H1 (cell line): ENCODE measurements at regions not wholly inside any gene's neighbourhood (a gene's known extent, or its start where the extent isn't known, plus 50 kb on each side); places are given as distances from the start of the nearest gene placed in this dataset.

ENCODE experiments used
- CTCF ChIA-PET: fragments of 300-600 bp; sonication (Branson Sonifier 250); formaldehyde crosslinking; loops from one replicate; lab custom pipeline; 2021; ENCODE audit not compliant: partially characterized antibody; lab: Charles Lee
- POLR2A ChIA-PET: fragments of 300-600 bp; sonication (Branson Sonifier 250); formaldehyde crosslinking; loops from one replicate; lab custom pipeline; 2021; ENCODE audit warnings: inconsistent platforms; ENCODE audit not compliant: partially characterized antibody; lab: Charles Lee
- DNase-seq, 2 experiments: peaks; one replicate each; pipeline versions ENCODE4 v3.0.0 to v3.0.0-alpha.2; 2010 to 2022; ENCODE audit warnings: low spot score in 2 of 2, low read depth in 1 of 2, mixed read lengths in 1 of 2
- FAIRE-seq: peaks from 2 replicates; lab custom pipeline; 2011; peaks lifted over from hg19 to GRCh38; lab: Jason Lieb, UNC
- H2AFZ ChIP-seq: 2 replicates; pipeline ENCODE4 v1.8.1; 2012; ENCODE audit warnings: low read length, inconsistent platforms
- H2AK5ac ChIP-seq: 2 replicates; pipeline ENCODE4 v1.6.1; 2013; ENCODE audit warnings: low read depth, low read length
- H2BK120ac ChIP-seq: replicated peaks from 2 replicates; pipeline ENCODE3; 2013; ENCODE audit warnings: low read depth, low read length, inconsistent platforms
- H2BK12ac ChIP-seq: 2 replicates; pipeline ENCODE4 v1.6.1; 2013; ENCODE audit warnings: low read depth, low read length
- H2BK15ac ChIP-seq: 2 replicates; pipeline ENCODE4 v1.6.1; 2013; ENCODE audit warnings: low read length
- H2BK20ac ChIP-seq: 2 replicates; pipeline ENCODE4 v1.6.1; 2013; ENCODE audit warnings: low read length
- H2BK5ac ChIP-seq: 2 replicates; pipeline ENCODE4 v1.6.1; 2013; ENCODE audit warnings: low read depth, low read length
- H3K14ac ChIP-seq: 2 replicates; pipeline ENCODE4 v1.6.1; 2013; ENCODE audit warnings: inconsistent platforms; ENCODE audit not compliant: insufficient read length
- H3K18ac ChIP-seq: 2 replicates; pipeline ENCODE4 v1.6.1; 2013; ENCODE audit warnings: low read length; ENCODE audit errors: extremely low read depth
- H3K23ac ChIP-seq: 2 replicates; pipeline ENCODE4 v1.6.1; 2013; ENCODE audit warnings: inconsistent platforms; ENCODE audit not compliant: insufficient read length
- H3K23me2 ChIP-seq: 2 replicates; pipeline ENCODE4 v1.6.1; 2013; ENCODE audit warnings: low read depth, low read length
- H3K27ac ChIP-seq: 2 replicates; pipeline ENCODE4 v1.6.1; 2011; ENCODE audit warnings: low read depth, low read length, inconsistent platforms
- H3K27me3 ChIP-seq, 4 experiments: replicated peaks in 1 of 4; 1 replicate in 1 of 4; 2 replicates in 3 of 4; pipeline versions ENCODE4 v1.6.1 to v1.8.1; 2011 to 2013; ENCODE audit warnings: low read length in 3 of 4, mild to moderate bottlenecking in 3 of 4, inconsistent platforms in 2 of 4, mixed read lengths in 2 of 4, moderate library complexity in 1 of 4; ENCODE audit not compliant: control insufficient read depth in 3 of 4, insufficient read depth in 3 of 4; ENCODE audit errors: extremely low read depth in 1 of 4
- H3K36me3 ChIP-seq, 4 experiments: 2 replicates each; pipeline versions ENCODE4 v1.6.1 to v1.8.1; 2011 to 2013; ENCODE audit warnings: mild to moderate bottlenecking in 4 of 4, low read length in 3 of 4, moderate library complexity in 2 of 4, control low read depth in 1 of 4, inconsistent platforms in 1 of 4; ENCODE audit not compliant: insufficient read depth in 4 of 4, control insufficient read depth in 2 of 4
- H3K4ac ChIP-seq: replicated peaks from 2 replicates; pipeline ENCODE3; 2013; ENCODE audit warnings: low read length, low read depth, mixed read lengths, inconsistent platforms; ENCODE audit not compliant: insufficient read length
- H3K4me1 ChIP-seq, 4 experiments: replicated peaks in 1 of 4; 1 replicate in 1 of 4; 2 replicates in 3 of 4; pipeline versions ENCODE4 v1.6.1 to v1.8.1; 2011 to 2013; ENCODE audit warnings: low read length in 3 of 4, inconsistent platforms in 2 of 4, mixed read lengths in 1 of 4; ENCODE audit not compliant: insufficient read depth in 4 of 4, control insufficient read depth in 3 of 4
- H3K4me2 ChIP-seq, 2 experiments: 2 replicates each; pipeline versions ENCODE4 v1.6.1 to v1.8.1; 2011 to 2013; ENCODE audit warnings: low read depth in 2 of 2, low read length in 2 of 2, control low read depth in 1 of 2, inconsistent platforms in 1 of 2, mild to moderate bottlenecking in 1 of 2; ENCODE audit not compliant: insufficient read depth in 1 of 2
- H3K4me3 ChIP-seq, 4 experiments: fragments of 200-600, 300-600 bp in 1 of 4; sonication (generic), shearing (Covaris generic), sonication (Bioruptor Twin) in 1 of 4; 2 replicates each; pipeline versions ENCODE4 v1.5.1 to v1.8.1; 2011 to 2016; ENCODE audit warnings: low read length in 4 of 4, low read depth in 3 of 4, control low read depth in 2 of 4, inconsistent platforms in 2 of 4, mild to moderate bottlenecking in 2 of 4, mixed read lengths in 1 of 4, moderate library complexity in 1 of 4; ENCODE audit not compliant: insufficient read depth in 2 of 4; ENCODE audit errors: extremely low read depth in 1 of 4
- H3K56ac ChIP-seq: replicated peaks from 2 replicates; pipeline ENCODE3; 2013; ENCODE audit warnings: low read depth, mild to moderate bottlenecking, mixed read lengths, low read length, inconsistent platforms; ENCODE audit not compliant: insufficient read length
- H3K79me1 ChIP-seq: 2 replicates; pipeline ENCODE4 v1.6.1; 2013; ENCODE audit warnings: low read depth, low read length, control low read depth
- H3K79me2 ChIP-seq, 2 experiments: 2 replicates each; pipeline versions ENCODE4 v1.6.1 to v1.8.1; 2012 to 2013; ENCODE audit warnings: low read length in 2 of 2, mild to moderate bottlenecking in 2 of 2, inconsistent platforms in 1 of 2; ENCODE audit not compliant: insufficient read depth in 2 of 2, control insufficient read depth in 1 of 2
- H3K9ac ChIP-seq, 4 experiments: replicated peaks in 1 of 4; 1 replicate in 1 of 4; 2 replicates in 3 of 4; pipeline versions ENCODE4 v1.6.1 to v1.8.1; 2011 to 2013; ENCODE audit warnings: low read depth in 3 of 4, low read length in 3 of 4, control low read depth in 2 of 4, mild to moderate bottlenecking in 2 of 4, moderate library complexity in 2 of 4, inconsistent platforms in 1 of 4; ENCODE audit errors: extremely low read depth in 1 of 4
- H3K9me3 ChIP-seq, 2 experiments: 2 replicates each; pipeline versions ENCODE4 v1.6.1 to v1.8.1; 2012 to 2013; ENCODE audit warnings: mild to moderate bottlenecking in 2 of 2, moderate library complexity in 2 of 2, control low read depth in 1 of 2, inconsistent platforms in 1 of 2, low read depth in 1 of 2, low read length in 1 of 2, mixed read lengths in 1 of 2; ENCODE audit not compliant: insufficient read depth in 2 of 2
- H4K20me1 ChIP-seq, 2 experiments: replicated peaks in 1 of 2; 2 replicates each; pipeline versions ENCODE3 to v1.8.1; 2011 to 2013; ENCODE audit warnings: inconsistent platforms in 2 of 2, low read length in 2 of 2, mild to moderate bottlenecking in 1 of 2; ENCODE audit not compliant: insufficient read depth in 2 of 2, control insufficient read depth in 1 of 2
- H4K5ac ChIP-seq: 2 replicates; pipeline ENCODE4 v1.6.1; 2013; ENCODE audit warnings: low read length, low read depth, mixed read lengths, inconsistent platforms; ENCODE audit not compliant: insufficient read length
- H4K8ac ChIP-seq: 2 replicates; pipeline ENCODE4 v1.8.0; 2013; ENCODE audit warnings: mild to moderate bottlenecking, moderate library complexity, low read length, inconsistent platforms; ENCODE audit not compliant: insufficient read depth; ENCODE audit errors: extremely low read depth
- H4K91ac ChIP-seq: replicated peaks from 2 replicates; pipeline ENCODE3; 2013; ENCODE audit warnings: low read length, mixed read lengths, inconsistent platforms; ENCODE audit not compliant: insufficient read length
- JUN ChIP-seq: IDR thresholded peaks from 2 replicates; pipeline ENCODE4 v1.6.1; 2011; ENCODE audit warnings: low read depth, mild to moderate bottlenecking, improper control_type of control experiment, low read length
- KDM4A ChIP-seq: IDR thresholded peaks from one replicate; pipeline ENCODE4 v1.7.1; 2012; ENCODE audit warnings: low read depth, mild to moderate bottlenecking, moderate library complexity, low read length, inconsistent platforms; ENCODE audit not compliant: severe bottlenecking
- TAF1 ChIP-seq: IDR thresholded peaks from 2 replicates; pipeline ENCODE4 v1.6.1; 2011; ENCODE audit warnings: mild to moderate bottlenecking, low read depth, low read length
- TCF12 ChIP-seq: IDR thresholded peaks from 2 replicates; pipeline ENCODE4 v1.6.1; 2011; ENCODE audit warnings: low read depth, mild to moderate bottlenecking, low read length
- WGBS, 2 experiments: shearing (Covaris generic) in 1 of 2; methylation state at CpG; one replicate each; pipeline versions ENCODE4 v1.1.6 to v1.1.7; 2013 to 2015; ENCODE audit warnings: low lambda C conversion rate in 2 of 2, mixed read lengths in 2 of 2, inconsistent platforms in 1 of 2, low coverage in 1 of 2, missing lambda C conversion rate in 1 of 2; ENCODE audit not compliant: insufficient replicate concordance in 2 of 2, insufficient coverage in 1 of 2, insufficient read length in 1 of 2; ENCODE audit errors: extremely low coverage in 1 of 2, missing lambda C conversion rate in 1 of 2; 5-methylcytosine and 5-hydroxymethylcytosine counted together

- Histone ChIP-seq H2BK120ac (no peak overlapping the region), H2AFZ (no peak overlapping the region), H3K4me1 (peaks cover 0 to 2% (median 1%) of the 10 kb centered on the region in 4 experiments; a peak in 2 of 7 replicates), H3K23me2 (no peaks in the 10 kb centered on the region; the same call in 1 of the 2 replicates), H2BK5ac (no peak overlapping the region), H2BK12ac (no peak overlapping the region), H3K79me2 (no peaks in the 10 kb centered on the region), H3K14ac (no peak overlapping the region), H3K18ac (no peak overlapping the region), H3K4ac (no peak overlapping the region), H3K4me3 (no peak overlapping the region), H3K9me3 (no peaks in the 10 kb centered on the region), H3K27ac (no peak overlapping the region), H4K8ac (no peak overlapping the region), H3K9ac (no peak overlapping the region), H3K4me2 (no peak overlapping the region), H3K36me3 (no peaks in the 10 kb centered on the region), H2BK15ac (no peak overlapping the region), H3K23ac (no peak overlapping the region), H2BK20ac (no peak overlapping the region), H4K5ac (no peak overlapping the region), H3K56ac (no peak overlapping the region), H3K27me3 (peaks cover 0 to 2% (median 0%) of the 10 kb centered on the region in 4 experiments; a peak in 1 of 7 replicates), H3K79me1 (no peaks in the 10 kb centered on the region), H4K20me1 (no peaks in the 10 kb centered on the region), H4K91ac (no peak overlapping the region), H2AK5ac (no peak overlapping the region)
- WGBS, 2 experiments: 74% methylated on average over 4 of the region's 4 CpGs; no CpG with 5 or more reads in 1 of the 2 experiments
- FAIRE-seq (no peak), DNase-seq (no peak)
- TF ChIP-seq TAF1: no peak
- no peak for TF ChIP-seq TCF12
- no peak for TF ChIP-seq KDM4A
- no peak for TF ChIP-seq JUN
- ChIA-PET CTCF (interaction anchor here (1.0 to 1.1 kb wide), 2 partner anchors 13 to 264 kb away, joined by 3 read pairs; no protein-coding TSS in a partner anchor), POLR2A (no interaction called here)
Observed at GRCh38 chr10:78394047-78394446, 360.4 kb downstream of the RPS24 start.
